ENCODE measurements at regions not wholly inside any gene's neighbourhood (a gene's known extent, or its start where the extent isn't known, plus 50 kb on each side); places are given as distances from the start of the nearest gene placed in this dataset.

GRCh38 chr12:91772411-91772810 is 373.2 kb downstream of the BTG1 start:
- TF ChIP-seq, protein P1, sequence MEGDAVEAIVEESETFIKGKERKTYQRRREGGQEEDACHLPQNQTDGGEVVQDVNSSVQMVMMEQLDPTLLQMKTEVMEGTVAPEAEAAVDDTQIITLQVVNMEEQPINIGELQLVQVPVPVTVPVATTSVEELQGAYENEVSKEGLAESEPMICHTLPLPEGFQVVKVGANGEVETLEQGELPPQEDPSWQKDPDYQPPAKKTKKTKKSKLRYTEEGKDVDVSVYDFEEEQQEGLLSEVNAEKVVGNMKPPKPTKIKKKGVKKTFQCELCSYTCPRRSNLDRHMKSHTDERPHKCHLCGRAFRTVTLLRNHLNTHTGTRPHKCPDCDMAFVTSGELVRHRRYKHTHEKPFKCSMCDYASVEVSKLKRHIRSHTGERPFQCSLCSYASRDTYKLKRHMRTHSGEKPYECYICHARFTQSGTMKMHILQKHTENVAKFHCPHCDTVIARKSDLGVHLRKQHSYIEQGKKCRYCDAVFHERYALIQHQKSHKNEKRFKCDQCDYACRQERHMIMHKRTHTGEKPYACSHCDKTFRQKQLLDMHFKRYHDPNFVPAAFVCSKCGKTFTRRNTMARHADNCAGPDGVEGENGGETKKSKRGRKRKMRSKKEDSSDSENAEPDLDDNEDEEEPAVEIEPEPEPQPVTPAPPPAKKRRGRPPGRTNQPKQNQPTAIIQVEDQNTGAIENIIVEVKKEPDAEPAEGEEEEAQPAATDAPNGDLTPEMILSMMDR (IDR thresholded peaks at IDR 0.05; ENCODE audit: insufficient read depth, low read length), result no peak
- no peak for TF ChIP-seq POLR2AphosphoS5 (IDR thresholded peaks at IDR 0.05; ENCODE audit: low read depth)
- no peak for TF ChIP-seq REST (IDR thresholded peaks at IDR 0.05; ENCODE audit: insufficient replicate concordance, low read depth)
- no peak for TF ChIP-seq GABPA (IDR thresholded peaks at IDR 0.05; ENCODE audit: low read depth)
